SK-N-SH treated with all-trans-retinoic acid at 6 μM for 48 hours (cell line): ENCODE measurements at regions not wholly inside any gene's neighbourhood (a gene's known extent, or its start where the extent isn't known, plus 50 kb on each side); places are given as distances from the start of the nearest gene placed in this dataset.

Source experiments
- ATAC-seq: fragments of 200-7000 bp; cut with Tn5 transposase; 3 replicates; pipeline ENCODE4 v1.9.1; 2020; ENCODE audit warnings: mild to moderate bottlenecking, moderate library complexity
- ARNTL ChIP-seq: fragments of 450-650 bp; formaldehyde crosslinking; IDR thresholded peaks from 2 replicates; pipeline ENCODE4 v1.5.0; 2020; ENCODE audit warnings: low read depth, mild to moderate bottlenecking, moderate library complexity, borderline replicate concordance
- BACH2 ChIP-seq: fragments of 250-450 bp; sonication (Bioruptor Pico); IDR thresholded peaks from 2 replicates; pipeline ENCODE4 v1.9.0; 2021; ENCODE audit warnings: mild to moderate bottlenecking, borderline replicate concordance
- CREB5 ChIP-seq: fragments of 250-450 bp; sonication (Bioruptor Pico); IDR thresholded peaks from 2 replicates; pipeline ENCODE4 v1.5.1; 2020; ENCODE audit warnings: low read depth, mild to moderate bottlenecking, moderate library complexity
- CSDC2 ChIP-seq: fragments of 250-450 bp; sonication (Bioruptor Pico); IDR thresholded peaks from 2 replicates; pipeline ENCODE4 v1.5.0; 2020; ENCODE audit warnings: mild to moderate bottlenecking, moderate library complexity
- ESRRG ChIP-seq: fragments of 250-450 bp; sonication (Bioruptor Pico); IDR thresholded peaks from 2 replicates; pipeline ENCODE4 v1.6.1; 2021; ENCODE audit warnings: mild to moderate bottlenecking
- GLIS3 ChIP-seq: fragments of 250-450 bp; sonication (Bioruptor Pico); IDR thresholded peaks from 2 replicates; pipeline ENCODE4 v1.5.0; 2020; ENCODE audit warnings: mild to moderate bottlenecking, moderate library complexity
- ISL1 ChIP-seq: fragments of 250-450 bp; sonication (Bioruptor Pico); IDR thresholded peaks from 2 replicates; pipeline ENCODE4 v2.1.2; 2022; ENCODE audit warnings: mild to moderate bottlenecking, moderate library complexity
- OSR1 ChIP-seq: fragments of 250-450 bp; sonication (Bioruptor Pico); IDR thresholded peaks from 2 replicates; pipeline ENCODE4 v1.8.0; 2022; ENCODE audit warnings: moderate library complexity, mild to moderate bottlenecking, inconsistent platforms
- PATZ1 ChIP-seq: fragments of 250-450 bp; sonication (Bioruptor Pico); IDR thresholded peaks from 2 replicates; pipeline ENCODE4 v1.8.0; 2020; ENCODE audit warnings: mild to moderate bottlenecking, moderate library complexity, borderline replicate concordance
- POU6F1 ChIP-seq: fragments of 250-450 bp; sonication (Bioruptor Pico); IDR thresholded peaks from 2 replicates; pipeline ENCODE4 v1.8.0; 2021; ENCODE audit warnings: low read depth, mild to moderate bottlenecking, moderate library complexity, borderline replicate concordance
- PPARA ChIP-seq: fragments of 250-450 bp; sonication (Bioruptor Pico); IDR thresholded peaks from 2 replicates; pipeline ENCODE4 v1.5.0; 2020; ENCODE audit warnings: mild to moderate bottlenecking, borderline replicate concordance
- RARB ChIP-seq: fragments of 250-450 bp; sonication (Bioruptor Pico); IDR thresholded peaks from 2 replicates; pipeline ENCODE4 v1.8.0; 2021; ENCODE audit warnings: mild to moderate bottlenecking, moderate library complexity
- SNAI2 ChIP-seq: fragments of 250-450 bp; sonication (Bioruptor Pico); IDR thresholded peaks from 2 replicates; pipeline ENCODE4 v1.5.0; 2020; ENCODE audit warnings: mild to moderate bottlenecking, moderate library complexity
- TCF4 ChIP-seq: fragments of 250-450 bp; sonication (Bioruptor Pico); IDR thresholded peaks from 2 replicates; pipeline ENCODE4 v1.8.0; 2021; ENCODE audit warnings: mild to moderate bottlenecking, moderate library complexity, borderline replicate concordance
- TOX ChIP-seq: fragments of 250-450 bp; sonication (Bioruptor Pico); IDR thresholded peaks from 2 replicates; pipeline ENCODE4 v1.8.0; 2021; ENCODE audit warnings: mild to moderate bottlenecking, moderate library complexity, borderline replicate concordance
- TSHZ2 ChIP-seq: fragments of 250-450 bp; sonication (Bioruptor Pico); IDR thresholded peaks from 2 replicates; pipeline ENCODE4 v1.5.0; 2020; ENCODE audit warnings: mild to moderate bottlenecking, moderate library complexity
- ZC3H10 ChIP-seq: fragments of 250-450 bp; sonication (Bioruptor Pico); IDR thresholded peaks from 2 replicates; pipeline ENCODE4 v1.5.1; 2021; ENCODE audit warnings: mild to moderate bottlenecking, moderate library complexity
- ZFP3 ChIP-seq: fragments of 250-450 bp; sonication (Bioruptor Pico); IDR thresholded peaks from 2 replicates; pipeline ENCODE4 v1.5.0; 2020; ENCODE audit warnings: mild to moderate bottlenecking, moderate library complexity
- ZFP30 ChIP-seq: fragments of 450-650 bp; formaldehyde crosslinking; IDR thresholded peaks from 2 replicates; pipeline ENCODE4 v1.5.0; 2022; ENCODE audit warnings: mild to moderate bottlenecking, moderate library complexity
- ZNF565 ChIP-seq: fragments of 450-650 bp; formaldehyde crosslinking; conservative IDR thresholded peaks from 2 replicates; pipeline ENCODE4 v1.5.0; 2020; ENCODE audit warnings: low read depth, mild to moderate bottlenecking, moderate library complexity
- ZNF70 ChIP-seq: fragments of 450-650 bp; formaldehyde crosslinking; IDR thresholded peaks from 2 replicates; pipeline ENCODE4 v1.5.0; 2020; ENCODE audit warnings: mild to moderate bottlenecking, moderate library complexity
- ZNF8 ChIP-seq: fragments of 450-650 bp; formaldehyde crosslinking; IDR thresholded peaks from 2 replicates; pipeline ENCODE4 v1.5.0; 2020; ENCODE audit warnings: mild to moderate bottlenecking, moderate library complexity

- no peak for ATAC-seq
- no peak for TF ChIP-seq ZNF70
- TF ChIP-seq CREB5 (CRISPR knock-in tag), result no peak
- no peak for TF ChIP-seq GLIS3 (CRISPR knock-in tag)
- TF ChIP-seq POU6F1 (CRISPR knock-in tag), result no peak
- no peak for TF ChIP-seq TCF4 (CRISPR knock-in tag)
These were observed 88.1 kb upstream of the NRP1 start for GRCh38 chr10:33422471-33423153.

GRCh38 chr10:33421789-33422462 is 87.5 kb upstream of the NRP1 start:
- peak; percentile 100 for ATAC-seq
- TF ChIP-seq ISL1 (CRISPR knock-in tag) (peak; percentile 28; the same call in 1 of the 2 replicates), ZNF565 (no peak)

- ATAC-seq, result no peak
- TF ChIP-seq ZNF565 (no peak), ESRRG (CRISPR knock-in tag) (no peak), RARB (CRISPR knock-in tag) (no peak), ZFP30 (CRISPR knock-in tag) (no peak), PPARA (CRISPR knock-in tag) (no peak), ZFP3 (CRISPR knock-in tag) (no peak), ZNF8 (CRISPR knock-in tag) (no peak), SNAI2 (CRISPR knock-in tag) (no peak), ARNTL (CRISPR knock-in tag) (no peak), CREB5 (CRISPR knock-in tag) (no peak), PATZ1 (no peak), TOX (CRISPR knock-in tag) (no peak), BACH2 (no peak), GLIS3 (CRISPR knock-in tag) (no peak), CSDC2 (CRISPR knock-in tag) (no peak), OSR1 (CRISPR knock-in tag) (no peak), TCF4 (CRISPR knock-in tag) (no peak), ZC3H10 (CRISPR knock-in tag) (no peak), ZNF70 (no peak), TSHZ2 (no peak)
These were observed 84.8 kb upstream of the NRP1 start for GRCh38 chr10:33419311-33419710.
